Psoas muscle (tissue), 7 donors: ENCODE measurements at regions not wholly inside any gene's neighbourhood (a gene's known extent, or its start where the extent isn't known, plus 50 kb on each side); places are given as distances from the start of the nearest gene placed in this dataset.

Experiments used
- ATAC-seq, 4 donors: fragments of 200-7000 bp; cut with Tn5 transposase; one replicate each; pipeline ENCODE4 v1.9.1; 2020; ENCODE audit warnings: moderate library complexity in 3 of 4, mild to moderate bottlenecking in 2 of 4
- DNase-seq, 2 donors: peaks; one replicate each; pipeline ENCODE4 v3.0.0-alpha.2; 2020
- H3K27ac ChIP-seq: fragments of 200-600 bp; one replicate; pipeline ENCODE4 v1.8.0; 2022
- H3K27me3 ChIP-seq, 3 donors: fragments of 200-600 bp in 1 of 3; one replicate each; pipeline versions ENCODE4 v1.6.1 to v1.8.0; 2013 to 2022; ENCODE audit warnings: low read length in 2 of 3, mild to moderate bottlenecking in 2 of 3, moderate library complexity in 1 of 3; ENCODE audit not compliant: insufficient read depth in 3 of 3
- H3K36me3 ChIP-seq, 2 donors: fragments of 200-600 bp in 1 of 2; one replicate each; pipeline versions ENCODE4 v1.6.1 to v1.8.0; 2013 to 2022; ENCODE audit warnings: low read depth in 1 of 2, mild to moderate bottlenecking in 1 of 2, moderate library complexity in 1 of 2; ENCODE audit not compliant: insufficient read depth in 1 of 2
- H3K4me1 ChIP-seq: fragments of 200-600 bp; one replicate; pipeline ENCODE4 v1.8.0; 2022
- H3K4me3 ChIP-seq: fragments of 200-600 bp; one replicate; pipeline ENCODE4 v1.8.0; 2022; ENCODE audit warnings: mild to moderate bottlenecking
- H3K9me3 ChIP-seq: fragments of 200-600 bp; one replicate; pipeline ENCODE4 v1.8.0; 2022
- WGBS, 3 donors: extraction: QIAGEN DNeasy Blood & Tissue Kit; methylation state at CpG; one replicate each; pipeline versions ENCODE4 v1.1.6 to v1.1.7; 2013; 5-methylcytosine and 5-hydroxymethylcytosine counted together
- intact Hi-C, 2 donors: fragments of 100-400 bp; cut with DNase I; formaldehyde crosslinking; loops; one replicate each; pipeline versions ENCODE4 v1.11.0 to v1.14.2; 2022
- TF ChIP-seq, protein P1 (sequence below): fragments of 200-600 bp; IDR thresholded peaks from one replicate; pipeline ENCODE4 v1.8.0; 2022; ENCODE audit warnings: antibody characterized with exemption
- donor health status: healthy with polysubstance abuse.
- donor health status: DM: no; HTN: no; CAD: no; lungs with moderate emphysema.
- donor health status: Bipolar disorder and iron deficiency.
- donor health status: healthy.
- donor health status: DM: yes; HTN: yes; CAD: no.
- donor health status: DM: no; HTN: no; CAD: no.
- donor health status: DM: yes; HTN: yes; CAD: no.

DNA sequence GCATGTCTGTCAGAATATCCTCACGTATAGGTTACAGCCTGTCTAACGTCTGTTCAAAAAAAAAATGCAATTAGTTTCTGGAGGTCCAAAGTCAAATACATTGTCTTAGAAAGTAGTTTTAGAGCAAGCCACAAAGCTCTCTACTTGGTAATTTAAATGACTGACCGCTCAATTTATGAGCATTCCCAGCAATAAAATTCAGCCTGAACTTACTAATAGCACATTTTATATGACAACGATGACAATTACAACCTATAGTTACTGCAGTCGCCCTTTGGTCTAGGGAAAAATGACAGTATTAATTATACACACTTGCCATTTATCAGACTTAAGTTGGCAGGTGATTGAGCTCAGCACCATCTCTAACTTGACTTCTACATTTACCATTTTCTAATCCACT is 425.8 kb upstream of the STEAP1 start:
- Histone ChIP-seq H3K27ac (no peak overlapping the region), H3K9me3 (no peaks in the 10 kb centered on the region), H3K4me3 (no peak overlapping the region), H3K27me3 (no peaks in the 10 kb centered on the region), H3K36me3 (no peaks in the 10 kb centered on the region), H3K4me1 (no peaks in the 10 kb centered on the region)
- DNase-seq: no peak
- 61 to 65% (median 64%) methylated on average over 5 of the region's 5 CpGs for WGBS, 3 donors
- intact Hi-C loops: no loop called here
- TF ChIP-seq, protein P1, sequence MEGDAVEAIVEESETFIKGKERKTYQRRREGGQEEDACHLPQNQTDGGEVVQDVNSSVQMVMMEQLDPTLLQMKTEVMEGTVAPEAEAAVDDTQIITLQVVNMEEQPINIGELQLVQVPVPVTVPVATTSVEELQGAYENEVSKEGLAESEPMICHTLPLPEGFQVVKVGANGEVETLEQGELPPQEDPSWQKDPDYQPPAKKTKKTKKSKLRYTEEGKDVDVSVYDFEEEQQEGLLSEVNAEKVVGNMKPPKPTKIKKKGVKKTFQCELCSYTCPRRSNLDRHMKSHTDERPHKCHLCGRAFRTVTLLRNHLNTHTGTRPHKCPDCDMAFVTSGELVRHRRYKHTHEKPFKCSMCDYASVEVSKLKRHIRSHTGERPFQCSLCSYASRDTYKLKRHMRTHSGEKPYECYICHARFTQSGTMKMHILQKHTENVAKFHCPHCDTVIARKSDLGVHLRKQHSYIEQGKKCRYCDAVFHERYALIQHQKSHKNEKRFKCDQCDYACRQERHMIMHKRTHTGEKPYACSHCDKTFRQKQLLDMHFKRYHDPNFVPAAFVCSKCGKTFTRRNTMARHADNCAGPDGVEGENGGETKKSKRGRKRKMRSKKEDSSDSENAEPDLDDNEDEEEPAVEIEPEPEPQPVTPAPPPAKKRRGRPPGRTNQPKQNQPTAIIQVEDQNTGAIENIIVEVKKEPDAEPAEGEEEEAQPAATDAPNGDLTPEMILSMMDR: no peak
- no peak for ATAC-seq

DNA sequence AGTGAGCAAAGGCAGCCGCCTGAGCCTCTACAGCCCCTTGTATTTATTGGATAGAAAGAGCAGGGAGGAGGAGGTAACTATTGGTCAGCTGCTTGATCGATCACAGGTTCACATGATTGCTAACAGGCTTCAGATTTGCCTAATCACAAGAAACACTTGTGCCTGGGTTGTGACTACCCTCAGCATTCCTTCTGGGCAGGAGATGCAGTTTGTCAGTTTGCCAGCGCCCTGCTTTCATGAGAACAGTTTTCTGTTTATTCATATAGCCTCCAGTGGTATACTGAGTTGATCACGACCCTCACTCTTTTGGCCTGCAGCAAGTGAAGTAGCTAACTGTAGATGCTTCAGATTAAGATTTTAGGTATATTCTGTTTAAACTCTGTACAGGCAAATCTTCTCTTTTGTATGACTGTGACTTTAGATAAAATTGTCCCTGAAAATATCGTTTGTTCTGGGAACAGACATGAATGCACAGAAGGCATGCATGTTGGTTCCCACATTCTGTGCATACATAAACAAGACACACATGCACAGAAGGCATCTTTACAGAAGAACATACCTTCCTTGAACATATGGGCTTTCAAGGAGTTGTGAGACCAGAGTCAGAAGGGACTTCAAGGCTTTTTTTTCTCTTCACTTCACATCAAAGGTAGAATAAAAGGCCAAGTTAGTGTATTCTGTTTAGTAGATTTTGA is 422.4 kb upstream of the STEAP1 start:
- no peak overlapping the region for H3K27ac ChIP-seq
- TF ChIP-seq, protein P1: no peak
- intact Hi-C loops: no loop called here
- DNase-seq: no peak
- H3K36me3 ChIP-seq: no peaks in the 10 kb centered on the region
- H3K4me1 ChIP-seq: no peaks in the 10 kb centered on the region
- no peak for ATAC-seq
- WGBS, 3 donors: 52 to 59% (median 54%) methylated on average over 5 of the region's 5 CpGs
- H3K27me3 ChIP-seq: no peaks in the 10 kb centered on the region
- H3K4me3 ChIP-seq: no peak overlapping the region
- H3K9me3 ChIP-seq: peaks cover 3% of the 10 kb centered on the region

DNA sequence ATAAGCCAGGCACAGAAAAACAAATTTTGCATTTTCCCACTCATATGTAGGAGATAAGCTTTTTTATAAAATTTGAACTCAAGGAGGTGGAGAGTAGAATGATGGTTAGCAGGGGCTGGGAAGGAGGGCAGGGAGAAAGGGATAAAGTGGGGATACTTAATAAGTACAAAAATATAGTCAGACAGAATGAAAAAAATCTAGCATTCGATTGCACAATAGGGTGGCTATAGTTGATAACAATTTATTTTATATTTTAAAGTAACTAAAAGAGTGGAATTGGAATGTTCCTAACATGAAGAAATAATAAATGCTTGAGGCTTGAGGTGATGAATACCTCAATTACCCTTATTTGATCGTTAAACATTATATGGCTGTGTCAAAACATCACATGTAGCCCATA is 415.7 kb upstream of the STEAP1 start:
- intact Hi-C loops: no loop called here
- ATAC-seq: no peak

GRCh38 chr7:89757910-89758309 is 396.4 kb upstream of the STEAP1 start:
- no peaks in the 10 kb centered on the region for H3K9me3 ChIP-seq
- ATAC-seq (no peak), DNase-seq (no peak)
- H3K4me3 ChIP-seq: no peak overlapping the region
- no peaks in the 10 kb centered on the region for H3K4me1 ChIP-seq
- intact Hi-C loops: no loop called here
- no peaks in the 10 kb centered on the region for H3K27me3 ChIP-seq
- no peak overlapping the region for H3K27ac ChIP-seq
- no peaks in the 10 kb centered on the region for H3K36me3 ChIP-seq
- TF ChIP-seq, protein P1: no peak

More for the DNA sequence above, 415.7 kb upstream of the STEAP1 start:
- Histone ChIP-seq H3K9me3 (peaks cover 3% of the 10 kb centered on the region), H3K27ac (no peak overlapping the region), H3K4me1 (no peaks in the 10 kb centered on the region), H3K27me3 (no peaks in the 10 kb centered on the region), H3K36me3 (no peaks in the 10 kb centered on the region), H3K4me3 (no peak overlapping the region)
- DNase-seq: no peak
- 64 to 83% (median 72%) methylated on average over 2 of the region's 2 CpGs for WGBS, 3 donors
- TF ChIP-seq, protein P1: no peak

- ATAC-seq: no peak
- Histone ChIP-seq H3K9me3 (no peaks in the 10 kb centered on the region), H3K4me3 (no peak overlapping the region), H3K36me3 (no peaks in the 10 kb centered on the region), H3K4me1 (no peaks in the 10 kb centered on the region), H3K27me3 (no peaks in the 10 kb centered on the region), H3K27ac (no peak overlapping the region)
- TF ChIP-seq, protein P1: no peak
- DNase-seq: no peak
- intact Hi-C loops: no loop called here
- 84 to 90% (median 86%) methylated on average over 3 of the region's 3 CpGs for WGBS, 3 donors
Observed at GRCh38 chr7:89760690-89761089, 393.6 kb upstream of the STEAP1 start.
